ENCODE measurements at regions not wholly inside any gene's neighbourhood (a gene's known extent, or its start where the extent isn't known, plus 50 kb on each side); places are given as distances from the start of the nearest gene placed in this dataset.
"Not testable (repeated sequence)": the region's sequence is repeated elsewhere in the genome, so short reads cannot be mapped to it uniquely, and the experiment has no call there.

DNA sequence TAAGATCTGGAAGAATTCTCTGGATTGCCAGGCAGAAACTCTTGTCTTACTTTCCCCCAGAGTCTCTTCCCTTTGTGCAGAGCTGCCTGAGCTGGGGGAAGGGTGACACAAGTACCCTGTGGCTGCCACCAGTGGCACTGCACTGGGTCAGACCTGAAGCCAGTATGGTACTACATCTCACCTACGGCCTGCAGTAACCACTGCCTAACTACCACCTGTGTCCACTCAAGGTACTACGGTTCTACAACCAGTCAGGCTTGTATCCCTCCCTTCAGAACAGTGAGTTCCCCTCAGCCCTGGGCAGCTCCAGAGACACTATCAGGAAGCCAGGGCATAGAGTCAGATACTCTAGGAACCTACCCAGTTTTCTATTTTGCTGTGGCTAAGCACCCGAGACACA lies 212.0 kb upstream of the POU5F2 start:
- ChIA-PET CTCF (no interaction called here), POLR2A (ENCODE audit: low non-redundant PET) (no interaction called here)
- TF ChIP-seq EZH2 (IDR thresholded peaks at IDR 0.05; ENCODE audit: borderline replicate concordance, low read depth, low read length, poor library complexity, severe bottlenecking), result no peak
- TF ChIP-seq, protein P1, sequence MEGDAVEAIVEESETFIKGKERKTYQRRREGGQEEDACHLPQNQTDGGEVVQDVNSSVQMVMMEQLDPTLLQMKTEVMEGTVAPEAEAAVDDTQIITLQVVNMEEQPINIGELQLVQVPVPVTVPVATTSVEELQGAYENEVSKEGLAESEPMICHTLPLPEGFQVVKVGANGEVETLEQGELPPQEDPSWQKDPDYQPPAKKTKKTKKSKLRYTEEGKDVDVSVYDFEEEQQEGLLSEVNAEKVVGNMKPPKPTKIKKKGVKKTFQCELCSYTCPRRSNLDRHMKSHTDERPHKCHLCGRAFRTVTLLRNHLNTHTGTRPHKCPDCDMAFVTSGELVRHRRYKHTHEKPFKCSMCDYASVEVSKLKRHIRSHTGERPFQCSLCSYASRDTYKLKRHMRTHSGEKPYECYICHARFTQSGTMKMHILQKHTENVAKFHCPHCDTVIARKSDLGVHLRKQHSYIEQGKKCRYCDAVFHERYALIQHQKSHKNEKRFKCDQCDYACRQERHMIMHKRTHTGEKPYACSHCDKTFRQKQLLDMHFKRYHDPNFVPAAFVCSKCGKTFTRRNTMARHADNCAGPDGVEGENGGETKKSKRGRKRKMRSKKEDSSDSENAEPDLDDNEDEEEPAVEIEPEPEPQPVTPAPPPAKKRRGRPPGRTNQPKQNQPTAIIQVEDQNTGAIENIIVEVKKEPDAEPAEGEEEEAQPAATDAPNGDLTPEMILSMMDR (conservative IDR thresholded peaks at IDR 0.05; ENCODE audit: low read depth, low read length), result no peak
- DNase-seq (ENCODE audit: low spot score), result no peak
- Histone ChIP-seq H3K36me3 (ENCODE audit: insufficient read depth, low read length, poor library complexity, severe bottlenecking) (no peaks in the 10 kb centered on the region), H3K27me3 (replicated peaks; ENCODE audit: insufficient read depth, low read depth, low read length, poor library complexity) (no peaks in the 10 kb centered on the region), H3K4me1 (ENCODE audit: insufficient read depth, low read length, poor library complexity, severe bottlenecking) (no peaks in the 10 kb centered on the region), H3K4me3 (ENCODE audit: low read depth, low read length, poor library complexity, severe bottlenecking) (no peak overlapping the region), H3K9me3 (ENCODE audit: low read depth, low read length, poor library complexity, severe bottlenecking) (no peaks in the 10 kb centered on the region), H3K27ac (ENCODE audit: low read depth, low read length, poor library complexity, severe bottlenecking) (no peak overlapping the region)
- no TSS peak for BruUV-seq (replicated peaks)
- intact Hi-C loops (cut with micrococcal nuclease; ENCODE audit: unreplicated experiment), result no loop called here

DNA sequence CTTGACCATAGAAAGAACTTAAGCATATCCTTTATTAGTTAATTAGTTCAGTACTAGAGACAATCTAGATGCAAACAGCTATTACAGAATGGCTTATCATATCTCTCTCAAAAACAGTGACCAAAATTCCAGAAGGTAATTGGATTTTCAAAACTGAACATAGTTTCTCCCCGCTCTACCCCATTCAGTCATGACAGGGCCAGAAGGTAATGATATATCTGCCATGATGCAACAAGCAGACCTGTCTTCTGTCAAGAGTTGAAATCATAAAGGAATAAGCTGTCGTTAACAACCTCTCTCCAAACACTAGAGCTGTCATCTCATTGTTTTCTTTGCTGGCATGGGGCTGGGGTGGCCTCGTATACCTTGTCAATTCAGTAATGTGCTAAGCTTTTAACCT lies 200.5 kb upstream of the POU5F2 start:
- no peak overlapping the region for H3K4me3 ChIP-seq (ENCODE audit: low read depth, low read length, poor library complexity, severe bottlenecking)
- intact Hi-C loops (cut with micrococcal nuclease; ENCODE audit: unreplicated experiment), result no loop called here
- ChIA-PET POLR2A (ENCODE audit: low non-redundant PET) (no interaction called here), CTCF (no interaction called here)
- DNase-seq (ENCODE audit: low spot score), result no peak
- no TSS peak for BruUV-seq (replicated peaks)
- no peak overlapping the region for H3K27ac ChIP-seq (ENCODE audit: low read depth, low read length, poor library complexity, severe bottlenecking)
- no peaks in the 10 kb centered on the region for H3K9me3 ChIP-seq (ENCODE audit: low read depth, low read length, poor library complexity, severe bottlenecking)
- TF ChIP-seq, protein P1 (conservative IDR thresholded peaks at IDR 0.05; ENCODE audit: low read depth, low read length), result no peak
- TF ChIP-seq EZH2 (IDR thresholded peaks at IDR 0.05; ENCODE audit: borderline replicate concordance, low read depth, low read length, poor library complexity, severe bottlenecking), result no peak
- no peaks in the 10 kb centered on the region for H3K36me3 ChIP-seq (ENCODE audit: insufficient read depth, low read length, poor library complexity, severe bottlenecking)
- H3K27me3 ChIP-seq (replicated peaks; ENCODE audit: insufficient read depth, low read depth, low read length, poor library complexity), result no peaks in the 10 kb centered on the region
- H3K4me1 ChIP-seq (ENCODE audit: insufficient read depth, low read length, poor library complexity, severe bottlenecking), result no peaks in the 10 kb centered on the region

DNA sequence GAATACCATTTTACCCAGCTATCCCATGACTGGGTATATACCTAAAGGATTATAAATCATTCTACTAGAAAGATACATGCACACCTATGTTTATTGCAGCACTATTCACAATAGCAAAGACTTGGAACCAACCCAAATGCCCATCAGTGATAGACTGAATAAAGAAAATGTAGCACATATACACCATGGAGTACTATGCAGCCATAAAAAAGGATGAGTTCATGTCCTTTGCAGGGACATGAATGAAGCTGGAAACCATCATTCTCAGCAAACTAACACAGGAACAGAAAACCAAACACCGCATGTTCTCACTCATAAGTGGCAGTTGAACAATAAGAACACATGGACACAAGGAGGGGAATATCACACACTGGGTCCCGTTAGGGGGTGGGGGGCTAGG lies 191.9 kb upstream of the POU5F2 start:
- intact Hi-C loops (cut with micrococcal nuclease; ENCODE audit: unreplicated experiment); BruUV-seq (replicated peaks); H3K4me3 ChIP-seq (ENCODE audit: low read depth, low read length, poor library complexity, severe bottlenecking); H3K27ac ChIP-seq (ENCODE audit: low read depth, low read length, poor library complexity, severe bottlenecking); H3K4me1 ChIP-seq (ENCODE audit: insufficient read depth, low read length, poor library complexity, severe bottlenecking); DNase-seq (ENCODE audit: low spot score); H3K9me3 ChIP-seq (ENCODE audit: low read depth, low read length, poor library complexity, severe bottlenecking); CTCF ChIA-PET; POLR2A ChIA-PET (ENCODE audit: low non-redundant PET); H3K27me3 ChIP-seq (replicated peaks; ENCODE audit: insufficient read depth, low read depth, low read length, poor library complexity); H3K36me3 ChIP-seq (ENCODE audit: insufficient read depth, low read length, poor library complexity, severe bottlenecking): not testable (repeated sequence)

DNA sequence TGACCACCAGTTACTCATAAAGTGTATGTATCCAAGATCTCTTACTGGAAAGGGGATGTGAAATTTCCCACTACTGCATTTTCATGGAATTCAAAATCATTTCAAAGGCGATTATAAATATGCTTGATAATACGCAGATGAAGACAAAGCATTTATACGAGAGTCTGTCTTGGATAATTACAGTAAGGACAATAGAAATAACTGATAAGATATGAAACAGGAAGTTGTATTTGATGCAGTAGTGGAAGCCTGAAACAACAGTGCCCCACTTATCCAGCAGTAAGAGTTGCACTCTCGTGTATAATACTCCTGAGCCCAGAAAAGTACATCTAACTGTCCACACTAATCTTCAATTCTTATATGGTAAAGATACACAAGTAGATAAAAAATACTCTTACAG lies 188.7 kb upstream of the POU5F2 start:
- TF ChIP-seq, protein P1 (conservative IDR thresholded peaks at IDR 0.05; ENCODE audit: low read depth, low read length), result no peak
- no peak for TF ChIP-seq EZH2 (IDR thresholded peaks at IDR 0.05; ENCODE audit: borderline replicate concordance, low read depth, low read length, poor library complexity, severe bottlenecking)
- no peak overlapping the region for H3K4me3 ChIP-seq (ENCODE audit: low read depth, low read length, poor library complexity, severe bottlenecking)
- H3K27ac ChIP-seq (ENCODE audit: low read depth, low read length, poor library complexity, severe bottlenecking), result no peak overlapping the region
- BruUV-seq (replicated peaks), result no TSS peak
- intact Hi-C loops (cut with micrococcal nuclease; ENCODE audit: unreplicated experiment), result no loop called here
- ChIA-PET CTCF (no interaction called here), POLR2A (ENCODE audit: low non-redundant PET) (no interaction called here)
- DNase-seq (ENCODE audit: low spot score), result no peak
- H3K36me3 ChIP-seq (ENCODE audit: insufficient read depth, low read length, poor library complexity, severe bottlenecking), result no peaks in the 10 kb centered on the region
- no peaks in the 10 kb centered on the region for H3K9me3 ChIP-seq (ENCODE audit: low read depth, low read length, poor library complexity, severe bottlenecking)
- H3K27me3 ChIP-seq (replicated peaks; ENCODE audit: insufficient read depth, low read depth, low read length, poor library complexity), result no peaks in the 10 kb centered on the region
- H3K4me1 ChIP-seq (ENCODE audit: insufficient read depth, low read length, poor library complexity, severe bottlenecking), result peaks cover 5% of the 10 kb centered on the region

Measured in A673 (cell line).